NCI-H748 (cell line): ENCODE measurements at regions not wholly inside any gene's neighbourhood (a gene's known extent, or its start where the extent isn't known, plus 50 kb on each side); places are given as distances from the start of the nearest gene placed in this dataset.
A peak's percentile ranks its signal among the peaks of the same experiment; 100 is the strongest.

Source experiments
- DNase-seq: peaks from one replicate; lab custom pipeline; 2025; ENCODE audit not compliant: unreplicated experiment; lab: John Stamatoyannopoulos, UW

GRCh38 chr1:193312432-193312831, 126.0 kb upstream of the B3GALT2 start:
- DNase-seq, result no peak

DNA sequence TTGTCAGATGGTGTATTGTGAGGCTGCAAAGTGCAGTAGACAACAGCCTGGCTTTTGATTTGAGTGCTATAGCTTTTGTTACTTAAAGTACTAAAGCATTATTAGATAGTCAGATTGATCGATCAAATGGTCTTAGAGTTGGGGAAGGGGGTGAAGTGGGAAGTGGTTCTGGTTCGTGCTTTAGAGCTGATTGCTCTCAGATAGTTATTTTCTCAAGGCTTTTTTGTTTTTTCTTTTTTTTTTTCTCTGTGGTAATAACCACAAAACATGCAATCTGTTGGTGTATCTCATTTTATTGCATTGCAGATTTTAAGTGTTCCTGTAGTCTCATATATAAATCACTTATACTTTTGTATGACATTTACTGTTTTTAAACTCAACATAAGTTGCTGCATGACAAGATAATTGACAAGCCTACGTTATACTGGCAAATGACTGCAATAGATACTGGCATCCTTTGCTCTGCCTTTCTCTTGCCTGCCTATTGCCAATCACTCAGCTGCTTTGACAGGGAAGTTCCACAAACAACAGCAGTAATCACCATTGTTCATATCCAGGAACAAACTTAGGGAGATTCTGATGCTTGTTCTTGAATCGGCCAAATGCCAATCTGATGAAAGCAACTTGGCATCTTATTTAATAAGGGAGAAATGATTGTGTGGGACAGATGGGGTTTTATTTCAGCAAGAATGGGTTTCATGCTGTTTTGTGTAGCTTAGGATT, 125.0 kb upstream of the B3GALT2 start:
- peak; percentile 56 for DNase-seq

- peak; percentile 95 for DNase-seq
Observed at GRCh38 chr1:193310564-193310963, 124.2 kb upstream of the B3GALT2 start.

- peak; percentile 90 for DNase-seq
Observed at GRCh38 chr1:193309936-193310475, 123.6 kb upstream of the B3GALT2 start.

GRCh38 chr1:193308438-193308837, 122.0 kb upstream of the B3GALT2 start:
- DNase-seq, result peak; percentile 43

GRCh38 chr1:193306430-193306829, 120.0 kb upstream of the B3GALT2 start:
- DNase-seq, result no peak
